Midbrain (tissue), 1 donor: ENCODE measurements at regions not wholly inside any gene's neighbourhood (a gene's known extent, or its start where the extent isn't known, plus 50 kb on each side); places are given as distances from the start of the nearest gene placed in this dataset.
"Not testable (repeated sequence)": the region's sequence is repeated elsewhere in the genome, so short reads cannot be mapped to it uniquely, and the experiment has no call there.

Experiments
- DNase-seq: peaks from one replicate; lab custom pipeline; 2025; lab: John Stamatoyannopoulos, UW

GRCh38 chr3:69484507-69485393 lies 98.9 kb upstream of the FRMD4B start:
- DNase-seq = no peak

GRCh38 chr3:69483449-69483848 lies 97.6 kb upstream of the FRMD4B start:
- no peak for DNase-seq

- DNase-seq = not testable (repeated sequence)
Observed at GRCh38 chr3:69480986-69481385, 95.1 kb upstream of the FRMD4B start.

GRCh38 chr3:69474186-69474585 lies 88.3 kb upstream of the FRMD4B start:
- no peak for DNase-seq

- no peak for DNase-seq
Observed at GRCh38 chr3:69472093-69472492, 86.2 kb upstream of the FRMD4B start.

GRCh38 chr3:69463531-69463930 lies 77.6 kb upstream of the FRMD4B start:
- no peak for DNase-seq

GRCh38 chr3:69462826-69463100 lies 76.9 kb upstream of the FRMD4B start:
- no peak for DNase-seq

- no peak for DNase-seq
Observed at GRCh38 chr3:69462022-69462825, 76.3 kb upstream of the FRMD4B start.

- peak; percentile 43 for DNase-seq
Observed at GRCh38 chr3:69460034-69460433, 74.1 kb upstream of the FRMD4B start.

- no peak for DNase-seq
Observed at GRCh38 chr3:69458803-69459365, 73.0 kb upstream of the FRMD4B start.

- DNase-seq = no peak
Observed at GRCh38 chr3:69456631-69457030, 70.7 kb upstream of the FRMD4B start.

- DNase-seq = no peak
Observed at GRCh38 chr3:69454204-69454787, 68.4 kb upstream of the FRMD4B start.

- DNase-seq = no peak
Observed at GRCh38 chr3:69452295-69452694, 66.4 kb upstream of the FRMD4B start.

- no peak for DNase-seq
Observed at GRCh38 chr3:69451594-69451993, 65.7 kb upstream of the FRMD4B start.

- no peak for DNase-seq
Observed at GRCh38 chr3:69448877-69449276, 63.0 kb upstream of the FRMD4B start.

- no peak for DNase-seq
Observed at GRCh38 chr3:69446402-69447072, 60.6 kb upstream of the FRMD4B start.

GRCh38 chr3:69445498-69445897 lies 59.6 kb upstream of the FRMD4B start:
- DNase-seq = no peak

GRCh38 chr3:69445024-69445423 lies 59.1 kb upstream of the FRMD4B start:
- peak; percentile 41 for DNase-seq

- no peak for DNase-seq
Observed at GRCh38 chr3:69443457-69443920, 57.6 kb upstream of the FRMD4B start.

- no peak for DNase-seq
Observed at GRCh38 chr3:69442771-69443311, 57.0 kb upstream of the FRMD4B start.

- DNase-seq = no peak
Observed at GRCh38 chr3:69441732-69442131, 55.8 kb upstream of the FRMD4B start.

- DNase-seq = no peak
Observed at GRCh38 chr3:69441040-69441439, 55.2 kb upstream of the FRMD4B start.
